ENCODE measurements at regions not wholly inside any gene's neighbourhood (a gene's known extent, or its start where the extent isn't known, plus 50 kb on each side); places are given as distances from the start of the nearest gene placed in this dataset.

GRCh38 chr16:51433599-51433998 lies 282.5 kb upstream of the SALL1 start:
- H3K4me3 ChIP-seq, result no peak overlapping the region
- TF ChIP-seq CTCF (IDR thresholded peaks at IDR 0.05), result no peak
- no peak for DNase-seq (ENCODE audit: low spot score)
- no peak overlapping the region for H3K27ac ChIP-seq

DNA sequence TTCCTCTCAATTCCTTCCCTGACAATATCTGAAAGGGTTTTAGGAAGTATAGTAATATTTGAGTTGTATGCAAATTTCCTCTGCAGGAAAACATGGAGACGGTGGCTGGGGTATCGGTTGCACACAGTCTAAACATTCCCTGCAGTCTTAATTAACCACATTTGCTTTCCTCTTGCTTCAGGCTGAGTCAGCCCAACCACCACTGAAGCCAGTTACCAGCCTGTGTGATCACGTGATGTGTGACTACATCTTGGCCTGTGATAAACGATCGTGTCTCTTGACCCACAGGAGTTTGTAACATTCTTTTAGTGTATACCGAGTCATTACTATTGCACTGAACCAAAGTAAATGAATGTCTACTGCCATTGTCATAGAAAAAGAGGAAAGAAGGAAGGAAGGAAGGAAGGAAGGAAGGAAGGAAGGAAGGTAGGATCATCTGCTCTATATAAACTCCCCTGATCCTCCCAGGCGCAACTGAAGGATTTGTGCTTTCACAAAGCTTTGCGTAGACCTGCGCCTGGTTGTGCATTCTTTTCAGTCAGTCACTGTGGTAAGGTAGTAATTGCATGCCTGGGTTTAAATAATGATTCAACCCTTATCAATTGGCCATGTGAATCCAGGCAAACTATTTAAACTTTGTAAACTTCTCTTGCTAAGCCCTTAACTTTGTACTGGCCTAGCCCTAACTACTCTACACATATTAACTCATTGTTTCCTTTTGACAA lies 280.6 kb upstream of the SALL1 start:
- no peak overlapping the region for H3K4me3 ChIP-seq
- H3K27ac ChIP-seq, result no peak overlapping the region
- TF ChIP-seq CTCF (IDR thresholded peaks at IDR 0.05), result no peak
- DNase-seq (ENCODE audit: low spot score), result no peak

DNA sequence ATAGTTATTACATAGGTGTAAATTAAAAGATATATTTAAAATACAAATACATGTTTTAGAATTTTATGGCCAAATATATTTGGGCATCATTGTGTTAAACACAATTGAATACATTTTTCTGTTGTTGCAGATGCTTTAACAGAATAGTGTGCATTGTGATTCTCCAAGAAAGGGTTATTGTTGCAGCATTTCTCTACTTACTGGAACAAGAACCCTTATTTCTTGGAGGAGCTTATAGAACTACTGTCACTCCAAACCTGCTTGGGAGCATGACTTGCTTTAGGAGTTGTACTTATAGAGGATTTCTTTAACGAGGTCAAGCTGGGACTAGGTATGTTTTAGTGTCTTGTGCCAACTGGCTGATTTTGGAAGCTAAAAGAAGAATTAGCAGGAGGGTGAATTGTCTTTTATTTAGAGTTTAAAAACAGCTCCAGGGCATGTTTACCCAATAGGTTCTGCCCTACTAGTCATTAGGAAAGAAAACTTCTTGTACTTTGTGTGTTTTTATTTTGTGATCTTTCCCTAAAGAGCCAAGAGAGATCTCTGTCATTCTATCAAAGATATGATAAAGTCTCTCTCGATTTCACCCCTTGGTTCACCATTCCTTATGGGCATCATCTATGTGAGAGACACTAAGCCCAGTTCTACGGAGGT lies 279.8 kb upstream of the SALL1 start:
- Histone ChIP-seq H3K4me3 (no peak overlapping the region), H3K27ac (no peak overlapping the region)
- no peak for DNase-seq (ENCODE audit: low spot score)
- no peak for TF ChIP-seq CTCF (IDR thresholded peaks at IDR 0.05)

- no peak for TF ChIP-seq CTCF (IDR thresholded peaks at IDR 0.05)
Observed at GRCh38 chr16:51429041-51429440, 278.0 kb upstream of the SALL1 start.

DNA sequence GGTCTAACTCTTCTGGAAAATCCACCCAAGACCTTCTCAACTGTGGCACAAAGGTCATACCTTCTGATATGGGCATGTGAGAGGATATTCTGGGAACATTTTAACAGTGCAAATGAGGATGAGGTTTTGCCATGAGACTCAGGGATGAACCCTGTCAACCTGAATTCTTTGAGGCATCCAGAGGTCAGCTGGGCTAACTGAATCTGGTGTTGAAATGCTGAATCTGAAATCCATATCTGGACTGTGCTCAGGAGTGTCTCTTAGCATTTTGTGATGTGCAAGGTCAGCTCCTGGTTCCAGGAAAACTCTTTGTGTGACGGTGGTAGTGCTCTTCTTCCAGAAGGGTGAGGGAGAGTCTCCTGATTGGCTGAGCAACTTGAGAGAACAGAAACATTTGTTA lies 276.0 kb upstream of the SALL1 start:
- no peak for DNase-seq (ENCODE audit: low spot score)
- Histone ChIP-seq H3K27ac (no peak overlapping the region), H3K4me3 (no peak overlapping the region)
- TF ChIP-seq CTCF (IDR thresholded peaks at IDR 0.05), result no peak

More at GRCh38 chr16:51429041-51429440, 278.0 kb upstream of the SALL1 start:
- DNase-seq (ENCODE audit: low spot score), result no peak
- Histone ChIP-seq H3K27ac (no peak overlapping the region), H3K4me3 (no peak overlapping the region)

DNA sequence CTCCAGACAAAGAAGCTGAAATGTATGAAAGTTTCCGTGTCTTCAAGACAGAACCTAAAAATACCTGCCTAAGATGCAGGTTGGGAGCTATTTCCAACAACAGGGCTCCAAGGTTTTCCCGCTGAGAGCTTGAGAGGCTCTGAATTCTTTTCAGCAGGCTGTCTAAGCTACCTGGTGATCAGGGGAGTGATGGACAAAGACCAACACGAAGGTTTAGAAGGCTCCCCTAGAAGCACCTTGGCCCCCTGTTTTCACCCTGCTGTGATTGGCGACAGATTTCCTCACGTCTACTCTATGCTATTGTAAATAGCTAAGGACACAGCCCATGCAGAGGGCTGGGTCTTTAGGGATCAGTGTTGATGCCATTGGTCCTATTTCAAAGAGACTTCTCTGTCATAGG lies 275.2 kb upstream of the SALL1 start:
- no peak for TF ChIP-seq CTCF (IDR thresholded peaks at IDR 0.05)
- no peak for DNase-seq (ENCODE audit: low spot score)
- no peak overlapping the region for H3K4me3 ChIP-seq
- no peak overlapping the region for H3K27ac ChIP-seq

DNA sequence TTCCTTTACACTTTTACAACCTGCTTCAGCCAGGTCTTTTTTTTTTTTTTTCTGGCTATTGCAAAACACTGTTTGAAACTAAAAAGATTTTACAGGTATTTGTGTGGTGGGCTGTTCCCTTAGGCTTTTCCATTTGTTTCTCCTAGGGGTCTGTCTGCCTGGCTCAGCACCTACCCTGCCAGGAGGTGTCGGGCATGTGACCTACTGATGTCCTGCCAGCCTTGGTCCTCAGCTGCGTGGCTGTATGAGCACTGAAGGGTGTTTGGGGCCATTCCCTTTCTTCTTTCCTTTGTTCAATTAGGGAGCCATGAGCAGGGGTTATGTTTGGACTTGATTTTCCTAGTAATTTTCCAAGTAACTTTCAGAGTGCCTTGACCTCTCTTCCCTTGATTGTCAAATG lies 269.2 kb upstream of the SALL1 start:
- no peak overlapping the region for H3K4me3 ChIP-seq
- no peak for DNase-seq (ENCODE audit: low spot score)
- H3K27ac ChIP-seq, result no peak overlapping the region
- TF ChIP-seq CTCF (IDR thresholded peaks at IDR 0.05), result no peak
